22Rv1 (cell line): ENCODE measurements at regions not wholly inside any gene's neighbourhood (a gene's known extent, or its start where the extent isn't known, plus 50 kb on each side); places are given as distances from the start of the nearest gene placed in this dataset.

Experiments
- H3K27ac ChIP-seq: fragments of 450-650 bp; 2 replicates; pipeline ENCODE4 v1.5.1; 2017
- CTCF ChIP-seq: fragments of 450-650 bp; IDR thresholded peaks from 2 replicates; pipeline ENCODE4 v1.5.1; 2017; ENCODE audit warnings: mild to moderate bottlenecking
- ZFX ChIP-seq: fragments of 450-650 bp; IDR thresholded peaks from 2 replicates; pipeline ENCODE4 v1.6.1; 2017; ENCODE audit warnings: antibody characterized with exemption, borderline replicate concordance

DNA sequence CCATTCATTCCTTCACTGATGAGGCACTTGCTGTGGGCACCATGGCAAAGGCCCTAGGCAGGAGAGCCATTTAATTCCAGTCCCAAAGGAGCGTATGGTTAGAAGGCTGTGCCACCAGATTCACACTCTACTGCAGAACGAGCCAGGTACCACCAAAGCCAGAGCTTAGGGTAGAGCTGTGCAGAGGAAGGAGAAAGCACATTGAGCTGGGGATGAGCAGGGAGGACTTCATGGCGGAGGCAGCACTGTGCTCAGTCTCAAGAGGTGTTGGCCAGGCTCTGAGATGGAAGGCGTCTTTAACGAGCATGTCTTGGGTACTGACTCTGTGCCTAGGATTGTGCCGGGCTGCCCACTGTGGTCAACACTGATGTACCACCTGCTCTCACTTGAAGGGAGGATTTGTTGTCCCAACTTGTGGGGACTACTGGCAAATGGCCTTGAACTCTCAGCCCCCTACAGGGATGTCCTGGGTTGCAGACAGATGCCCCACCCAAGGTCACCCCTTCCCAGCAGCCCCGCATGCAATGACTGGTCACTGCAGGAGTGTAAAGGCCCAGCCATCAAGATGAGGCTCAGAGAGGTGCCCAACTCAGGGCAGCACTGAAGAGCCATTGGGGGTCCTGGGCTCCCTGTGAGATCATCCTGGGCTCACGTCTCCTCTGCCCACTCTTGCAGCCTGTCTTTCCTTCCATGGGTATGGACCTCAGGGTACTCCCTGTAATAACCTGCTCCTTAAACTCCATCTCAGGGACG, 251.4 kb downstream of the GLI2 start:
- no peak for TF ChIP-seq ZFX
- TF ChIP-seq CTCF: no peak
- no peak overlapping the region for H3K27ac ChIP-seq

DNA sequence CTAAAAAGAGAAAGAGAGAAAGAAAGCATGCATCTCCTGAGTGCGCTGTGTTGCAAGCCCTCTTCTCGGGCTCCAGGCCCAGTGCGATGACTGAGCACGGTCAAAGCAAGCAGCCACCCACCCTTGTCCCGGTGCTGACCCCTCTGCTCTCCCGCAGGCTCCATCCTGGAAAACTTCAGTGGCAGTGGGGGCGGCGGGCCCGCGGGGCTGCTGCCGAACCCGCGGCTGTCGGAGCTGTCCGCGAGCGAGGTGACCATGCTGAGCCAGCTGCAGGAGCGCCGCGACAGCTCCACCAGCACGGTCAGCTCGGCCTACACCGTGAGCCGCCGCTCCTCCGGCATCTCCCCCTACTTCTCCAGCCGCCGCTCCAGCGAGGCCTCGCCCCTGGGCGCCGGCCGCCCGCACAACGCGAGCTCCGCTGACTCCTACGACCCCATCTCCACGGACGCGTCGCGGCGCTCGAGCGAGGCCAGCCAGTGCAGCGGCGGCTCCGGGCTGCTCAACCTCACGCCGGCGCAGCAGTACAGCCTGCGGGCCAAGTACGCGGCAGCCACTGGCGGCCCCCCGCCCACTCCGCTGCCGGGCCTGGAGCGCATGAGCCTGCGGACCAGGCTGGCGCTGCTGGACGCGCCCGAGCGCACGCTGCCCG, 252.5 kb downstream of the GLI2 start:
- no peak overlapping the region for H3K27ac ChIP-seq
- no peak for TF ChIP-seq CTCF
- TF ChIP-seq ZFX: no peak

DNA sequence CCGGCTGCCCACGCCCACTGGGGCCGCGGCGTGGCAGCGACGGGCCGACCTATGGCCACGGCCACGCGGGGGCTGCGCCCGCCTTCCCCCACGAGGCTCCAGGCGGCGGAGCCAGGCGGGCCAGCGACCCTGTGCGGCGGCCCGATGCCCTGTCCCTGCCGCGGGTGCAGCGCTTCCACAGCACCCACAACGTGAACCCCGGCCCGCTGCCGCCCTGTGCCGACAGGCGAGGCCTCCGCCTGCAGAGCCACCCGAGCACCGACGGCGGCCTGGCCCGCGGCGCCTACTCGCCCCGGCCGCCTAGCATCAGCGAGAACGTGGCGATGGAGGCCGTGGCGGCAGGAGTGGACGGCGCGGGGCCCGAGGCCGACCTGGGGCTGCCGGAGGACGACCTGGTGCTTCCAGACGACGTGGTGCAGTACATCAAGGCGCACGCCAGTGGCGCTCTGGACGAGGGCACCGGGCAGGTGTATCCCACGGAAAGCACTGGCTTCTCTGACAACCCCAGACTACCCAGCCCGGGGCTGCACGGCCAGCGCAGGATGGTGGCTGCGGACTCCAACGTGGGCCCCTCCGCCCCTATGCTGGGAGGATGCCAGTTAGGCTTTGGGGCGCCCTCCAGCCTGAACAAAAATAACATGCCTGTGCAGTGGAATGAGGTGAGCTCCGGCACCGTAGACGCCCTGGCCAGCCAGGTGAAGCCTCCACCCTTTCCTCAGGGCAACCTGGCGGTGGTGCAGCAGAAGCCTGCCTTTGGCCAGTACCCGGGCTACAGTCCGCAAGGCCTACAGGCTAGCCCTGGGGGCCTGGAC, 253.2 kb downstream of the GLI2 start:
- no peak for TF ChIP-seq CTCF
- no peak for TF ChIP-seq ZFX
- H3K27ac ChIP-seq: no peak overlapping the region

GRCh38 chr2:120989512-120990441, 254.1 kb downstream of the GLI2 start:
- no peak overlapping the region for H3K27ac ChIP-seq
- no peak for TF ChIP-seq CTCF
- TF ChIP-seq ZFX: no peak

- no peak overlapping the region for H3K27ac ChIP-seq
- TF ChIP-seq CTCF: no peak
- TF ChIP-seq ZFX: no peak
Observed at GRCh38 chr2:120990451-120990871, 254.8 kb downstream of the GLI2 start.

DNA sequence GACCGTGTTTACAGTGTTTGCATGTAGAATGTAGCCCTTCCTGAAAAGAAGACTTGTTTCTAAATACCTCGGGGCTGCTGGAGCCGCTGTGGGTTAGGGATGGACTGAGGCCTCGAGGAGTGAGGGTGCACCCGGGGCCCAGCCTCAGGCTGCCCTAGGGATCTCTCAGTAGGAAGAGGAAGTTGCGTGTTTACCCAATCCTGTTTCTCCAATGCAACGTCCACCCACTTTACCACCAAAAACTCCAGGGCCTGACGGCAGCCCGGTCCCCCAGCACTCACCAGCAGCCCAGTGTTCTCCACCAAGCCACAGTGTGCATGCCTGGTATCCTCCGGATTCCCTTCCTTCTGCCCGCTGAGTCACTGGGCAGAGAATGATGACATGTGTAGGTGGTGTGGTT, 255.8 kb downstream of the GLI2 start:
- TF ChIP-seq ZFX (no peak), CTCF (no peak)
- H3K27ac ChIP-seq: no peak overlapping the region
